Panc1 (cell line): ENCODE measurements at regions not wholly inside any gene's neighbourhood (a gene's known extent, or its start where the extent isn't known, plus 50 kb on each side); places are given as distances from the start of the nearest gene placed in this dataset.
A peak's percentile ranks its signal among the peaks of the same experiment; 100 is the strongest.

ENCODE experiments used
- ATAC-seq: fragments of 200-7000 bp; cut with Tn5 transposase; 2 replicates; pipeline ENCODE4 v1.9.1; 2020; ENCODE audit warnings: mild to moderate bottlenecking, moderate library complexity
- BruUV-seq: library from RNA; stranded (reverse); fragments of 400-500 nt; replicated peaks from 2 replicates; lab custom pipeline; 2021; lab: Mats Ljungman, UMichigan
- CTCF ChIA-PET: fragments of 300-600 bp; sonication (Branson Sonifier 250); formaldehyde crosslinking; loops from one replicate; lab custom pipeline; 2022; ENCODE audit warnings: antibody characterized with exemption; lab: Charles Lee
- POLR2A ChIA-PET: fragments of 300-600 bp; sonication (Branson Sonifier 250); formaldehyde crosslinking; loops from one replicate; lab custom pipeline; 2022; ENCODE audit warnings: antibody characterized with exemption; lab: Charles Lee
- DNase-seq: peaks from one replicate; pipeline ENCODE4 v3.0.0-alpha.2; 2010; ENCODE audit warnings: low read depth, low spot score
- H3K27ac ChIP-seq: 2 replicates; pipeline ENCODE4 v1.5.1; 2011; ENCODE audit warnings: mild to moderate bottlenecking, low read length, inconsistent platforms
- H3K27me3 ChIP-seq: fragments of 200-500 bp; sonication (Bioruptor generic); 2 replicates; pipeline ENCODE4 v1.6.0; 2014; ENCODE audit warnings: low read length, inconsistent platforms; ENCODE audit not compliant: control insufficient read depth, insufficient read depth
- H3K36me3 ChIP-seq: fragments of 200-500 bp; sonication (Bioruptor generic); 2 replicates; pipeline ENCODE4 v1.5.1; 2014; ENCODE audit warnings: inconsistent platforms, mild to moderate bottlenecking, low read length, moderate library complexity; ENCODE audit not compliant: control insufficient read depth, insufficient read depth
- H3K4me1 ChIP-seq: 2 replicates; pipeline ENCODE4 v1.5.1; 2011; ENCODE audit warnings: inconsistent platforms, mild to moderate bottlenecking, low read length, moderate library complexity; ENCODE audit not compliant: control insufficient read depth, insufficient read depth
- H3K4me3 ChIP-seq, 2 experiments: 2 replicates each; pipeline ENCODE4 v1.5.1; 2011 to 2012; ENCODE audit warnings: low read depth in 2 of 2, low read length in 2 of 2, mild to moderate bottlenecking in 2 of 2, inconsistent platforms in 1 of 2, moderate library complexity in 1 of 2
- H3K9me3 ChIP-seq: fragments of 200-500 bp; sonication (Bioruptor generic); 2 replicates; pipeline ENCODE4 v1.5.1; 2014; ENCODE audit warnings: low read depth, mild to moderate bottlenecking, inconsistent platforms, low read length, moderate library complexity; ENCODE audit not compliant: control insufficient read depth, insufficient read depth
- CTCF ChIP-seq: fragments of 450-650 bp; IDR thresholded peaks from 2 replicates; pipeline ENCODE4 v1.5.1; 2017; ENCODE audit warnings: mild to moderate bottlenecking
- POLR2AphosphoS5 ChIP-seq: IDR thresholded peaks from 2 replicates; pipeline ENCODE4 v1.6.1; 2012; ENCODE audit warnings: mild to moderate bottlenecking, low read depth, low read length, moderate library complexity
- REST ChIP-seq, 2 experiments: IDR thresholded peaks; 2 replicates each; pipeline ENCODE4 v1.6.1; 2011 to 2012; ENCODE audit warnings: low read depth in 2 of 2, control low read depth in 1 of 2, low read length in 1 of 2, mild to moderate bottlenecking in 1 of 2, moderate library complexity in 1 of 2; ENCODE audit not compliant: insufficient read depth in 1 of 2
- SIN3A ChIP-seq: IDR thresholded peaks from 2 replicates; pipeline ENCODE4 v1.6.1; 2012; ENCODE audit warnings: low read depth, mild to moderate bottlenecking, low read length, moderate library complexity, borderline replicate concordance; ENCODE audit not compliant: insufficient read depth
- TCF7L2 ChIP-seq: IDR thresholded peaks from 2 replicates; pipeline ENCODE4 v1.6.1; 2011; ENCODE audit warnings: mild to moderate bottlenecking, low read depth, low read length, inconsistent platforms
- in situ Hi-C: cut with HindIII; loops from 2 replicates; pipeline ENCODE4 v1.10.0; 2016; ENCODE audit warnings: low sequenced_read_pairs, low pct_unique_long_range_greater_than_20kb
- intact Hi-C: fragments of 100-400 bp; cut with micrococcal nuclease; formaldehyde crosslinking; loops from one replicate; pipeline ENCODE4 v1.10.0; 2022; ENCODE audit not compliant: unreplicated experiment

GRCh38 chr3:98972155-98972554 is 70.7 kb upstream of the DCBLD2 start:
- Histone ChIP-seq H3K4me3 (no peak overlapping the region), H3K27ac (no peak overlapping the region), H3K9me3 (no peaks in the 10 kb centered on the region), H3K27me3 (no peaks in the 10 kb centered on the region), H3K4me1 (no peaks in the 10 kb centered on the region), H3K36me3 (0 out of 2 replicates have a peak, but pooled peaks cover 2% of the 10 kb centered on the region)
- in situ Hi-C loops (no loop called here), intact Hi-C loops (no loop called here)
- TF ChIP-seq CTCF (no peak), POLR2AphosphoS5 (no peak)
- CTCF ChIA-PET = no interaction called here
- POLR2A ChIA-PET = no interaction called here
- DNase-seq (no peak), ATAC-seq (no peak)
- no TSS peak for BruUV-seq

- in situ Hi-C loops (no loop called here), intact Hi-C loops (no loop called here)
- no TSS peak for BruUV-seq
- POLR2A ChIA-PET = no interaction called here
- 0 out of 2 replicates have a peak, but pooled peaks cover 2% of the 10 kb centered on the region for H3K36me3 ChIP-seq
- CTCF ChIA-PET = no interaction called here
- no peak overlapping the region for H3K27ac ChIP-seq
- no peak for TF ChIP-seq CTCF
- TF ChIP-seq TCF7L2 = no peak
- no peak for TF ChIP-seq SIN3A
- TF ChIP-seq POLR2AphosphoS5 = no peak
- TF ChIP-seq REST (IDR thresholded peaks at IDR 0.05; ENCODE audit: insufficient read depth in 1 of 2, low read depth in 2 of 2, low read length in 1 of 2) = no peak
- ATAC-seq (peak; percentile 34; the same call in 1 of the 2 replicates), DNase-seq (no peak)
- H3K9me3 ChIP-seq = no peaks in the 10 kb centered on the region
- H3K27me3 ChIP-seq = no peaks in the 10 kb centered on the region
- no peaks in the 10 kb centered on the region for H3K4me1 ChIP-seq
- H3K4me3 ChIP-seq = no peak overlapping the region
These were observed 69.7 kb upstream of the DCBLD2 start for GRCh38 chr3:98971169-98971681.
